ENCODE measurements at regions not wholly inside any gene's neighbourhood (a gene's known extent, or its start where the extent isn't known, plus 50 kb on each side); places are given as distances from the start of the nearest gene placed in this dataset.

- Mint-ChIP-seq H3K4me3 (no peak overlapping the region), H3K9me3 (no peaks in the 10 kb centered on the region), H3K36me3 (ENCODE audit: low read depth) (no peaks in the 10 kb centered on the region), H3K27me3 (peaks cover 10% of the 10 kb centered on the region), H3K27ac (no peak overlapping the region), H3K4me1 (no peaks in the 10 kb centered on the region)
- DNase-seq: no peak
- ChIA-PET CTCF (no interaction called here), POLR2A (no interaction called here)
Observed at GRCh38 chr10:44024356-44025116, 360.4 kb downstream of the CXCL12 start.

GRCh38 chr10:44023517-44023916, 361.4 kb downstream of the CXCL12 start:
- no peak overlapping the region for H3K27ac Mint-ChIP-seq
- H3K4me1 Mint-ChIP-seq: no peaks in the 10 kb centered on the region
- H3K27me3 Mint-ChIP-seq: peaks cover 10% of the 10 kb centered on the region
- CTCF ChIA-PET: no interaction called here
- no peaks in the 10 kb centered on the region for H3K9me3 Mint-ChIP-seq
- H3K4me3 Mint-ChIP-seq: no peak overlapping the region
- no peaks in the 10 kb centered on the region for H3K36me3 Mint-ChIP-seq (ENCODE audit: low read depth)
- DNase-seq: no peak
- POLR2A ChIA-PET: no interaction called here

GRCh38 chr10:44022203-44022602, 362.7 kb downstream of the CXCL12 start:
- Mint-ChIP-seq H3K4me3 (no peak overlapping the region), H3K27ac (no peak overlapping the region), H3K27me3 (peaks cover 10% of the 10 kb centered on the region), H3K9me3 (no peaks in the 10 kb centered on the region), H3K36me3 (ENCODE audit: low read depth) (no peaks in the 10 kb centered on the region), H3K4me1 (no peaks in the 10 kb centered on the region)
- POLR2A ChIA-PET: no interaction called here
- CTCF ChIA-PET: no interaction called here
- DNase-seq: no peak

- Mint-ChIP-seq H3K27me3 (peaks cover 3% of the 10 kb centered on the region), H3K9me3 (no peaks in the 10 kb centered on the region), H3K27ac (no peak overlapping the region), H3K4me3 (no peak overlapping the region), H3K36me3 (ENCODE audit: low read depth) (no peaks in the 10 kb centered on the region), H3K4me1 (no peaks in the 10 kb centered on the region)
- ChIA-PET CTCF (no interaction called here), POLR2A (no interaction called here)
- no peak for DNase-seq
Observed at GRCh38 chr10:44020322-44021111, 364.4 kb downstream of the CXCL12 start.

- no peak overlapping the region for H3K27ac Mint-ChIP-seq
- no peaks in the 10 kb centered on the region for H3K9me3 Mint-ChIP-seq
- no peaks in the 10 kb centered on the region for H3K36me3 Mint-ChIP-seq (ENCODE audit: low read depth)
- DNase-seq: no peak
- no peaks in the 10 kb centered on the region for H3K4me1 Mint-ChIP-seq
- ChIA-PET CTCF (no interaction called here), POLR2A (no interaction called here)
- H3K27me3 Mint-ChIP-seq: no peaks in the 10 kb centered on the region
- no peak overlapping the region for H3K4me3 Mint-ChIP-seq
Observed at GRCh38 chr10:44017483-44018145, 367.3 kb downstream of the CXCL12 start.

- no peaks in the 10 kb centered on the region for H3K4me1 Mint-ChIP-seq
- no peak for DNase-seq
- H3K27me3 Mint-ChIP-seq: no peaks in the 10 kb centered on the region
- ChIA-PET CTCF (no interaction called here), POLR2A (no interaction called here)
- no peaks in the 10 kb centered on the region for H3K36me3 Mint-ChIP-seq (ENCODE audit: low read depth)
- no peak overlapping the region for H3K4me3 Mint-ChIP-seq
- no peak overlapping the region for H3K27ac Mint-ChIP-seq
- H3K9me3 Mint-ChIP-seq: no peaks in the 10 kb centered on the region
Observed at GRCh38 chr10:44016589-44017482, 368.1 kb downstream of the CXCL12 start.

GRCh38 chr10:44015702-44016500, 367.2 kb upstream of the ZNF32 start:
- DNase-seq: no peak
- H3K4me1 Mint-ChIP-seq: peaks cover 6% of the 10 kb centered on the region
- CTCF ChIA-PET: no interaction called here

GRCh38 chr10:44014644-44015250, 366.1 kb upstream of the ZNF32 start:
- H3K4me3 Mint-ChIP-seq: no peak overlapping the region
- DNase-seq: no peak
- no peak overlapping the region for H3K27ac Mint-ChIP-seq

More at GRCh38 chr10:44015702-44016500, 367.2 kb upstream of the ZNF32 start:
- H3K9me3 Mint-ChIP-seq: no peaks in the 10 kb centered on the region
- H3K36me3 Mint-ChIP-seq (ENCODE audit: low read depth): no peaks in the 10 kb centered on the region
- POLR2A ChIA-PET: no interaction called here
- H3K27ac Mint-ChIP-seq: no peak overlapping the region
- H3K4me3 Mint-ChIP-seq: no peak overlapping the region
- H3K27me3 Mint-ChIP-seq: no peaks in the 10 kb centered on the region

GRCh38 chr10:44013981-44014380, 365.3 kb upstream of the ZNF32 start:
- CTCF ChIA-PET: no interaction called here

More at GRCh38 chr10:44014644-44015250, 366.1 kb upstream of the ZNF32 start:
- Mint-ChIP-seq H3K27me3 (no peaks in the 10 kb centered on the region), H3K4me1 (peaks cover 7% of the 10 kb centered on the region), H3K9me3 (no peaks in the 10 kb centered on the region), H3K36me3 (ENCODE audit: low read depth) (no peaks in the 10 kb centered on the region)
- POLR2A ChIA-PET: no interaction called here
- CTCF ChIA-PET: no interaction called here

GRCh38 chr10:44012921-44013320, 364.2 kb upstream of the ZNF32 start:
- no peaks in the 10 kb centered on the region for H3K9me3 Mint-ChIP-seq
- H3K4me3 Mint-ChIP-seq: no peak overlapping the region
- H3K36me3 Mint-ChIP-seq (ENCODE audit: low read depth): no peaks in the 10 kb centered on the region
- peaks cover 7% of the 10 kb centered on the region for H3K4me1 Mint-ChIP-seq
- H3K27ac Mint-ChIP-seq: no peak overlapping the region
- no peak for DNase-seq
- ChIA-PET POLR2A (no interaction called here), CTCF (no interaction called here)
- peaks cover 2% of the 10 kb centered on the region for H3K27me3 Mint-ChIP-seq

More at GRCh38 chr10:44013981-44014380, 365.3 kb upstream of the ZNF32 start:
- H3K4me3 Mint-ChIP-seq: no peak overlapping the region
- no peaks in the 10 kb centered on the region for H3K36me3 Mint-ChIP-seq (ENCODE audit: low read depth)
- DNase-seq: no peak
- H3K9me3 Mint-ChIP-seq: no peaks in the 10 kb centered on the region
- H3K4me1 Mint-ChIP-seq: peaks cover 7% of the 10 kb centered on the region
- no peaks in the 10 kb centered on the region for H3K27me3 Mint-ChIP-seq
- POLR2A ChIA-PET: no interaction called here
- H3K27ac Mint-ChIP-seq: no peak overlapping the region

- peaks cover 7% of the 10 kb centered on the region for H3K4me1 Mint-ChIP-seq
- no peak overlapping the region for H3K4me3 Mint-ChIP-seq
- H3K27ac Mint-ChIP-seq: no peak overlapping the region
- H3K36me3 Mint-ChIP-seq (ENCODE audit: low read depth): no peaks in the 10 kb centered on the region
- H3K27me3 Mint-ChIP-seq: peaks cover 2% of the 10 kb centered on the region
- DNase-seq: no peak
- H3K9me3 Mint-ChIP-seq: no peaks in the 10 kb centered on the region
- CTCF ChIA-PET: interaction anchor here (1.0 kb wide), 1 partner anchor 10 kb away, joined by 4 read pairs; no protein-coding TSS in a partner anchor
- POLR2A ChIA-PET: no interaction called here
Observed at GRCh38 chr10:44011603-44011981, 362.9 kb upstream of the ZNF32 start.
